ENCODE measurements at regions not wholly inside any gene's neighbourhood (a gene's known extent, or its start where the extent isn't known, plus 50 kb on each side); places are given as distances from the start of the nearest gene placed in this dataset.

GRCh38 chr2:240355962-240356361, 79.5 kb upstream of the GPC1 start:
- 89 to 92% methylated on average over 12 to 17 of the region's 17 CpGs for WGBS, 2 donors
- DNase-seq, result no peak
- Histone ChIP-seq H3K4me1 (peaks cover 7 to 12% of the 10 kb centered on the region in 2 donors), H3K27ac (no peak overlapping the region), H3K36me3 (no peaks in the 10 kb centered on the region), H3K4me3 (replicated peaks in 1 of 3) (no peak overlapping the region), H3K9me3 (no peaks in the 10 kb centered on the region), H3K27me3 (no peaks in the 10 kb centered on the region)
- TF ChIP-seq CTCF (IDR thresholded peaks at IDR 0.05) (no peak), POLR2A (IDR thresholded peaks at IDR 0.05) (no peak)
- intact Hi-C loops (cut with DNase I), result no loop called here

GRCh38 chr2:240356700-240357640, 78.5 kb upstream of the GPC1 start:
- no peak overlapping the region for H3K27ac ChIP-seq
- H3K9me3 ChIP-seq, result no peaks in the 10 kb centered on the region
- peaks cover 4 to 7% of the 10 kb centered on the region in 2 donors for H3K4me1 ChIP-seq
- 77 to 88% methylated on average over 18 to 26 of the region's 26 CpGs for WGBS, 2 donors
- H3K27me3 ChIP-seq, result no peaks in the 10 kb centered on the region
- H3K36me3 ChIP-seq, result no peaks in the 10 kb centered on the region
- TF ChIP-seq POLR2A (IDR thresholded peaks at IDR 0.05), result no peak
- TF ChIP-seq CTCF (IDR thresholded peaks at IDR 0.05), result no peak
- intact Hi-C loops (cut with DNase I), result no loop called here
- no peak for DNase-seq
- no peak overlapping the region for H3K4me3 ChIP-seq (replicated peaks in 1 of 3)

GRCh38 chr2:240357641-240358012, 77.8 kb upstream of the GPC1 start:
- Histone ChIP-seq H3K4me3 (replicated peaks in 1 of 3) (no peak overlapping the region), H3K27me3 (no peaks in the 10 kb centered on the region), H3K36me3 (no peaks in the 10 kb centered on the region), H3K27ac (no peak overlapping the region), H3K4me1 (peaks cover 0 to 2% of the 10 kb centered on the region in 2 donors), H3K9me3 (no peaks in the 10 kb centered on the region)
- intact Hi-C loops (cut with DNase I), result no loop called here
- TF ChIP-seq POLR2A (IDR thresholded peaks at IDR 0.05), result no peak
- no peak for TF ChIP-seq CTCF (IDR thresholded peaks at IDR 0.05)
- 87 to 90% methylated on average over 4 of the region's 4 CpGs for WGBS, 2 donors
- no peak for DNase-seq

- H3K27ac ChIP-seq, result no peak overlapping the region
- H3K27me3 ChIP-seq, result no peaks in the 10 kb centered on the region
- no peaks in the 10 kb centered on the region for H3K4me1 ChIP-seq
- H3K9me3 ChIP-seq, result no peaks in the 10 kb centered on the region
- no peak overlapping the region for H3K4me3 ChIP-seq (replicated peaks in 1 of 3)
- DNase-seq, result no peak
- intact Hi-C loops (cut with DNase I), result no loop called here
- H3K36me3 ChIP-seq, result no peaks in the 10 kb centered on the region
- TF ChIP-seq POLR2A (IDR thresholded peaks at IDR 0.05), result no peak
- no peak for TF ChIP-seq CTCF (IDR thresholded peaks at IDR 0.05)
- 50 to 70% methylated on average over 2 to 7 of the region's 7 CpGs for WGBS, 2 donors
Observed at GRCh38 chr2:240358080-240358479, 77.4 kb upstream of the GPC1 start.

GRCh38 chr2:240358821-240359397, 76.6 kb upstream of the GPC1 start:
- DNase-seq, result no peak
- 84 to 89% methylated on average over 8 to 11 of the region's 13 CpGs for WGBS, 2 donors
- no peaks in the 10 kb centered on the region for H3K27me3 ChIP-seq
- H3K4me3 ChIP-seq (replicated peaks in 1 of 3), result no peak overlapping the region
- no peaks in the 10 kb centered on the region for H3K4me1 ChIP-seq
- no peak overlapping the region for H3K27ac ChIP-seq
- H3K9me3 ChIP-seq, result no peaks in the 10 kb centered on the region
- no peaks in the 10 kb centered on the region for H3K36me3 ChIP-seq
- no peak for TF ChIP-seq CTCF (IDR thresholded peaks at IDR 0.05)
- no peak for TF ChIP-seq POLR2A (IDR thresholded peaks at IDR 0.05)
- intact Hi-C loops (cut with DNase I), result no loop called here
